Ectodermal cell (in vitro differentiated cells): ENCODE measurements at regions not wholly inside any gene's neighbourhood (a gene's known extent, or its start where the extent isn't known, plus 50 kb on each side); places are given as distances from the start of the nearest gene placed in this dataset.

Source experiments
- H3K27ac ChIP-seq: 2 replicates; pipeline ENCODE4 v1.7.0; 2013; ENCODE audit warnings: mild to moderate bottlenecking, low read depth, low read length; ENCODE audit not compliant: insufficient read depth, poor library complexity, severe bottlenecking
- H3K27me3 ChIP-seq: 2 replicates; pipeline ENCODE4 v1.7.0; 2013; ENCODE audit warnings: mild to moderate bottlenecking, low read length; ENCODE audit not compliant: insufficient read depth, control insufficient read depth, poor library complexity, severe bottlenecking
- H3K36me3 ChIP-seq: one replicate; pipeline ENCODE4 v1.7.0; 2013; ENCODE audit warnings: low read length; ENCODE audit not compliant: control insufficient read depth, insufficient read depth
- H3K4me1 ChIP-seq: one replicate; pipeline ENCODE4 v1.7.0; 2013; ENCODE audit warnings: low read length; ENCODE audit not compliant: control insufficient read depth, insufficient read depth
- H3K4me3 ChIP-seq: 2 replicates; pipeline ENCODE4 v1.7.0; 2013; ENCODE audit warnings: low read depth, low read length, control low read depth; ENCODE audit not compliant: insufficient read depth
- H3K9me3 ChIP-seq: 2 replicates; pipeline ENCODE4 v1.7.0; 2013; ENCODE audit warnings: mild to moderate bottlenecking, low read length, moderate library complexity; ENCODE audit not compliant: control insufficient read depth
- WGBS, 2 experiments: methylation state at CpG; one replicate each; pipeline ENCODE4 v1.1.7; 2013; ENCODE audit warnings: missing lambda C conversion rate in 2 of 2; 5-methylcytosine and 5-hydroxymethylcytosine counted together

DNA sequence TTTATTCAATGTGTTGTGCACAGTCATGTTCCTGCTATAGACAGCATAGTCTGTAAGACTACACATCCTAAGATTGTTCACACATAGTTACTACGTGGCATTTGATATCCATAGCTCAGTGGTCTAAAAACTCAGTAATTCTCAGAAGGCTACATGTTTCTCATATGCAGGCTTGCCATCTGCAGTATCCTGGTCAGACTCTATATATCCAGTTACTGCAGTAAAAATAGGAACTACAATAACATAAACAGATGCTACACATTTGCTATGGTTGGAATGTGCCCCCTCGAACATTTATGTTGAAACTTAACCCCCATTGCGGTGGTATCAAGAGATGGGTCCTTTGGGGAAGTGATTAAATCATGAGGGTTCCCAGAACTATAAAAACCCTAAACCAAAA, 1377.8 kb upstream of the LRRTM3 start:
- Histone ChIP-seq H3K27me3 (no peaks in the 10 kb centered on the region), H3K27ac (no peak overlapping the region), H3K4me1 (no peaks in the 10 kb centered on the region), H3K9me3 (no peaks in the 10 kb centered on the region), H3K4me3 (no peak overlapping the region), H3K36me3 (no peaks in the 10 kb centered on the region)
- WGBS, 2 experiments, result 95 to 97% methylated on average over 1 to 3 of the region's 3 CpGs

DNA sequence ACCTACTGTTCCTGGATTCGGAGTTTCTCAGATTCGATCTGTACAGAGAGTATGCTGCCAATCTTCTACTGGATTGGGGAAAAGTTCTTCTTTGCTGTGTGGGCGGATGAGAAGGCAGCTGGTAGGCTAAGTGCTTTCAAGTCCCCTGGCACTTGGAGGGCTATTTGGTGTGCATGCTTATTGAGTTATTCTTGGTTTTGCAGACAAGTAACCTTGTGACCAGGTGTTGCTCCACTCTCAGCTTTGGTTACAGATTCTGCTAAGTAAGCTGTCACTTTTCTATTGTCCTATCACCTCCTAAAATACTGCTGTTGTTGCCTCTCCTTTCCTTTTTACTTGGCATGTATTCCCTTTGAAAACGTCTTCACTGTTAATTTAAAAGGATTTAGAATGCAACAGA, 1375.1 kb upstream of the LRRTM3 start:
- Histone ChIP-seq H3K27ac (no peak overlapping the region), H3K27me3 (no peaks in the 10 kb centered on the region), H3K4me1 (no peaks in the 10 kb centered on the region), H3K36me3 (no peaks in the 10 kb centered on the region), H3K4me3 (no peak overlapping the region), H3K9me3 (no peaks in the 10 kb centered on the region)
- 91 to 95% methylated on average over 4 of the region's 4 CpGs for WGBS, 2 experiments

DNA sequence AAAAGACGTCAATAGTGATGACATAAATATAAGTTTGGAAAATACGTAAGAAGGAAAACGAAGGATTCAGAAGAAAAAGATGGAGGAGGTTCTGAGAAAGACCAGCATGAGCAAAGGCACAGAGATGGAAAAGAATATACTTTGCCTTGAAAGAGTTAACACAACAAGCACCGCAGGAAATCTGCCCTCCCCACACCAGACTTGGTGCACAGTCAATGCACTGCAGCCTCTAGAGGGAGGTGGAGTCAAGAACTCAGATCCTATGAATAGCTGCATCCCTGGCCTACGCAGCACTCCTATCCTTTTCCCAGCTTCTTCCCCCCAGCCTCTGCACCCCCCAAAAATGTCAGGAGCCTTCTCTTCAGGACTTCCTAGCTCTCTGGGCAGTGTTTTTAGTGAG, 1370.6 kb upstream of the LRRTM3 start:
- 86 to 87% methylated on average over 5 of the region's 5 CpGs for WGBS, 2 experiments
- Histone ChIP-seq H3K9me3 (no peaks in the 10 kb centered on the region), H3K4me3 (no peak overlapping the region), H3K27ac (no peak overlapping the region), H3K4me1 (no peaks in the 10 kb centered on the region), H3K36me3 (no peaks in the 10 kb centered on the region), H3K27me3 (no peaks in the 10 kb centered on the region)

DNA sequence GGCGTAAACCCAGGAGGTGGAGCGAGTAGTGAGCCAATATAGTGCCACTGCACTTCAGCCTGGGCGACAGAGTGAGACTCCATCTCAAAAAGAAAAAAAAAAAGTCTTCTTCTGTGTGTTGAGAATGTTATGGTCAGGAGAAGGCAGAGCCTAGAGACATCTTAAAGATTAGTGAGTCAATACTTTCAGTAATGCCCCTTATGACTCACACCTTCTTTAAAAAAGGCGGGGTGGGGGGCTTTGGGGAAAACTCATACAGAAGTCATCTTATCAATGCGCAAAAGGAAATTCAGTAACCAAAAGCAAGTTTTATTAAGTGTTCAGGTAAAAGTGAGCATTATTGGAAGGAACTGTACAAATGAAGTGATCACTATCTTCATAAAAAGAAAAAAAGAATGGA, 1369.8 kb upstream of the LRRTM3 start:
- no peaks in the 10 kb centered on the region for H3K4me1 ChIP-seq
- no peak overlapping the region for H3K27ac ChIP-seq
- WGBS, 2 experiments, result 96 to 97% methylated on average over 4 to 5 of the region's 5 CpGs

DNA sequence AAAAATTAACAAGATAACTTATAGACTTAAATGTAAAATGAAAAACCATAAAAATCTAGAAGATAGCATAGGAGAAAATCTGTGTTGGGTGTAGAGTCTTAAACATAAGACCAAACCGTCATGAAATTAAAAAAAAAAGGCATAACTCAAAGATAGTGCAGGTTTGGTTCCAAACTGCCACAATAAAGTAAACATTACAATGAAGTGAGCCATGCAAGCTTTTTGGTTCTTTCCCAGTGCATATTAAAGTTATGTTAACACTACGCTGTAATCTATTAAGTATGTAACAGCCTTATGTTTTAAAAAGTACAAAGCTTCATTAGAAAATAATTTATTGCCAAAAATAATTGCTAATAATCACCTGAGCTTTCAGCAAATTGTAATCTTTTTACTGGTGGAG, 1366.5 kb upstream of the LRRTM3 start:
- H3K4me3 ChIP-seq, result no peak overlapping the region
- no peaks in the 10 kb centered on the region for H3K27me3 ChIP-seq
- H3K36me3 ChIP-seq, result no peaks in the 10 kb centered on the region
- no peak overlapping the region for H3K27ac ChIP-seq
- whole genome bisulfite sequencing, 2 experiments, result 95 to 100% methylated on average over 1 of the region's 2 CpGs
- no peaks in the 10 kb centered on the region for H3K4me1 ChIP-seq
- no peaks in the 10 kb centered on the region for H3K9me3 ChIP-seq

More for the DNA sequence above, 1369.8 kb upstream of the LRRTM3 start:
- Histone ChIP-seq H3K9me3 (no peaks in the 10 kb centered on the region), H3K27me3 (no peaks in the 10 kb centered on the region), H3K4me3 (no peak overlapping the region), H3K36me3 (no peaks in the 10 kb centered on the region)

DNA sequence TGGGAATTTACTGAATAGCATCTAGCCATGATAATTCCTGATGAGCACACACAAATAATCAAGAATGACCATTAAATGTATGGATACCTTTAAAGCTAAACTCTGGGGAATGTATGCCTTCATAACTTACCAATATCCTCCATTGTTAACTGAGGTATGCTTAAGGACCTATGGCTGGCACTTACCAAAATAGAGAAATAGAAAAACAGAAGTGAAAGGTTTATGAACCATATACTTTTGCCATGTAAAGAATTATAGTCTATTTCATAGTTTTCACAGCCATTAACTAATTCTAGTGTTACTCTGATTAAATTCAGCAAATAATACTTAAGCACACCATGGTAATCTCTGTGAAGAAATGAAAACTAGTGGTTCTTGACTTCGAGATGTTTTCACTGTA, 1360.6 kb upstream of the LRRTM3 start:
- H3K9me3 ChIP-seq, result no peaks in the 10 kb centered on the region
- H3K4me1 ChIP-seq, result no peaks in the 10 kb centered on the region
- no peak overlapping the region for H3K4me3 ChIP-seq
- WGBS, 2 experiments, result no CpG with 5 or more reads among the region's 1 CpG
- H3K27me3 ChIP-seq, result no peaks in the 10 kb centered on the region
- no peaks in the 10 kb centered on the region for H3K36me3 ChIP-seq
- no peak overlapping the region for H3K27ac ChIP-seq

DNA sequence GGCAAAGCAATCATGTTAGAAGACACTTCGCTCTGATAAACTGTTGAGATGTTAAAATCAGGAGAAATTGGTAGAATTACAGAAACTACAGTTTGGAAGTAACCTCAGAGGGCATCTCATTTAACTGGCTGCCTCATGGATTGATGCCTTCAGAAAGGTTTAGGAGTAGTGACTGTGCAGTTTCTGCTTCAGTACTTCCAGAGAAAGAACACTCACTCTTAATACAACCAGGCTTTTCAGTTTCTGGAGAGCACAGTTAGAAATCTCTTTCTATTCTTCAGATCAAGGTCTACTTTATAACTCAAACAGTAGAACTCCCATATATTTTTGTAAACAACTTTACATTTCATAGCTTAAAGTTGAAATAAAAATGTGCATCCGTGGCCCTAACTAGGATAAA, 1358.9 kb upstream of the LRRTM3 start:
- WGBS, 2 experiments, result 97% methylated on average over 2 of the region's 2 CpGs
- Histone ChIP-seq H3K4me1 (no peaks in the 10 kb centered on the region), H3K36me3 (no peaks in the 10 kb centered on the region), H3K4me3 (no peak overlapping the region), H3K9me3 (no peaks in the 10 kb centered on the region), H3K27ac (no peak overlapping the region), H3K27me3 (no peaks in the 10 kb centered on the region)

DNA sequence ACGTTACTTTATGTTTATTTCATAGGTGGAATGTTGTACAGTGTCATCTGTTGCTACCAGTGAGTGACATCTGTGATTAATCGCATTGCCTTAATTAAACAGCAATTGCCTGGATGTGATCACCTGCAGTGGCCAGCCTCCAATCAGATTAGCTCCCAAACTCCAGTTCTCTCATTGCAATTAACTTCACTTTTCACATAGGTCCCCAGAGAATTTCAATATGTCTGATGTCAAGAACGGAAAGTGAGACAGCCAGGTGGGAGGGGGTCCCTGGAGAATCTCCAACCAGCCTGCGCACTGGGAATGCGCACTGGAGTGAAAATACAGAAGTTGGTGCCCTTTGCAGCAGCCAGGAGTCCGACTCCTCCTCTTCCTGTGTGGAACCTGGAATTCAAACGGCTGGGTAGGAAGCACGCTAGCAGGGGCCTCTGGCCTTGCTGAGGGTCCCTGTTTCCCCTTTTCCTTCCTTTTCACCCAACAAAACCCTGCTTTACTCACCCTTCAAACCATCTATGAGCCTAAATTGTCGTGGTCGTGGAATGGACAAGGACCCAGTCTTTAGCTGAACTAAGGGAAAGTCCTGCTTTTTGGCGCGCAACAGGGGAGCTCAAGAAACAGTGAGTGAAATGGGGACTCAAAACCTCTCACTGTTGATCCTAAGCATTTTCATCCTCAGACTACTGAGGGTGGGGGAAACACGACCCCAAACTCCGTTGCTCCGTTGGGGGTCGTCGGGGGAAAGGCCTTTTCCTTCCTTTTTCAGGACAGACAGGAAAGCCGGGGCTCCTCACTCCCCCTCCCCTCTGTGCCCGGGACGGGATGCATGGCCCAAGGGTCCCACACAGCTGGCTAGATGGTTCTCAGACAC, 1355.5 kb upstream of the LRRTM3 start:
- no peaks in the 10 kb centered on the region for H3K9me3 ChIP-seq

DNA sequence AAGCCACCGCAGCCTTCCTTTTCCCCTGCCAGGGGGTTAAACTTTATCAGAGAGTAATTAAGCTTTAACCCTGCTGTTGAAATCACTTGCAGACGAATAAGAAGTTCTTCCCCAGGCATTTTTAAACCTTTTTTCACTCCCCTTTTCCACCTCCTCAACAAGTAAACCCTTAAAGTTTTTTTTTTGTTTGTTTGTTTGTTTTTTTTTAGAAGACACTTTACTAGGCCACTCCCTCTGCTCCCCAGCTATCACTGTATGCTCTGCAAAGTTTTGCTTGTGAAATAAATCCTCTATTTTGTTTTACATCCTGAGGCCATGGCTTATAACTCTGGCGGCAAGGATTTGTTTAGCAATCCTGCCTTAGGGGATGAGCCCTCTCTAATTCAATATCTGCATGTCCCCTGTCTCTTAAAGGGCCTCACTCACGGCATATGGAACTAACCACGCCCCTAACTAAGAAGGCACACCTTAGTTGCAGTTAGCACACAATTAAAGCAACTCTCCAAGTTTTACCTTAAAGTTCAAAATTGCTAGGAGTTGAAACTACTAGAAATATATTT, 1354.7 kb upstream of the LRRTM3 start:
- Histone ChIP-seq H3K27me3 (no peaks in the 10 kb centered on the region), H3K4me1 (no peaks in the 10 kb centered on the region), H3K27ac (no peak overlapping the region), H3K9me3 (no peaks in the 10 kb centered on the region), H3K4me3 (peak overlapping the region; percentile 24), H3K36me3 (no peaks in the 10 kb centered on the region)
- WGBS, 2 experiments, result 62% methylated on average over 5 of the region's 5 CpGs

More for the DNA sequence above, 1355.5 kb upstream of the LRRTM3 start:
- H3K4me3 ChIP-seq, result peak overlapping the region; percentile 24
- H3K27me3 ChIP-seq, result no peaks in the 10 kb centered on the region
- no peaks in the 10 kb centered on the region for H3K36me3 ChIP-seq
- H3K4me1 ChIP-seq, result no peaks in the 10 kb centered on the region
- WGBS, 2 experiments, result 70 to 75% methylated on average over 20 of the region's 20 CpGs
- H3K27ac ChIP-seq, result no peak overlapping the region

DNA sequence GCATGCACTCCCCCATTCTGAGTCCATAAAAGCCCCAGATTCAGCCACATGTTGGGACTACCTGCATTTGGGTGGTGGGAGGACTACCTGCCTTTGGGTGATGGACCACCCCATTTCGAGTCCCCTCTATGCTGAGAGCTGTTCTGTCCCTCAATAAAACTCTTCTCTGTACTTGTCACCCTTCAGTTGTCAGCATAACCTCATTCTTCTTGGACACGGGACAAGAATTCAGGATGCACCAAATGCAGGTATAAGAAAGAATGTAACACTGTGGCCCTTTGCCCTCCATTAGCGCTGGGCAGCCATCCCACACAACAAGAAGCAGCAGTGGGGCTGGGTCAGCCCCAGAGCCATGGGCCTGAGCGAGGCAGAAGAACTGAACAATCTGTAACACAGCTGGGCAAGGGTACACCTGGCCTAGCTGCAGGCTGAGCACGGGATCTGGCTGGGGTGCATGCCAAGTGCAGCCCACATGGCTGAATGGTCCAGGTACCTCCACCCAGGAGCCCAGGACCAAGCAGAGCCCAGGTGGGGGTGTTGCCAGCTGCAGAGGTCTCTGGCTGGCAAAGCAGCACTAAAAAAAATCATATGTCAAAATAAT, 1344.3 kb upstream of the LRRTM3 start:
- Histone ChIP-seq H3K36me3 (no peaks in the 10 kb centered on the region), H3K4me1 (no peaks in the 10 kb centered on the region), H3K27me3 (no peaks in the 10 kb centered on the region), H3K9me3 (peaks cover 2% of the 10 kb centered on the region), H3K27ac (no peak overlapping the region), H3K4me3 (no peak overlapping the region)
- 92 to 93% methylated on average over 5 of the region's 5 CpGs for WGBS, 2 experiments
